Neural progenitor cell (in vitro differentiated cells): ENCODE measurements at regions not wholly inside any gene's neighbourhood (a gene's known extent, or its start where the extent isn't known, plus 50 kb on each side); places are given as distances from the start of the nearest gene placed in this dataset.

Experiments used
- CTCF ChIP-seq: fragments of 200-600 bp; sonication (generic); IDR thresholded peaks from 2 replicates; pipeline ENCODE4 v1.5.1; 2017; ENCODE audit warnings: antibody characterized with exemption, mild to moderate bottlenecking
- EZH2 ChIP-seq: fragments of 200-600 bp; sonication (generic); IDR thresholded peaks from 2 replicates; pipeline ENCODE4 v1.6.1; 2017; ENCODE audit warnings: antibody characterized with exemption, mild to moderate bottlenecking, moderate library complexity
- EZH2phosphoT487 ChIP-seq: fragments of 200-600 bp; sonication (generic); IDR thresholded peaks from 2 replicates; pipeline ENCODE4 v1.6.1; 2017; ENCODE audit warnings: antibody characterized with exemption

GRCh38 chr14:97274626-97275025, 477.4 kb downstream of the VRK1 start:
- no peak for TF ChIP-seq CTCF
- TF ChIP-seq EZH2, result no peak
- TF ChIP-seq EZH2phosphoT487, result no peak
